H1 (cell line): ENCODE measurements at regions not wholly inside any gene's neighbourhood (a gene's known extent, or its start where the extent isn't known, plus 50 kb on each side); places are given as distances from the start of the nearest gene placed in this dataset.

Experiments used
- CTCF ChIP-seq, 3 experiments: IDR thresholded peaks; 1 replicate in 2 of 3; 2 replicates in 1 of 3; pipeline versions ENCODE4 v1.5.1 to v1.6.1; 2011; ENCODE audit warnings: low read length in 3 of 3, mild to moderate bottlenecking in 3 of 3, inconsistent platforms in 2 of 3, low read depth in 1 of 3, moderate library complexity in 1 of 3; ENCODE audit not compliant: insufficient read depth in 1 of 3; ENCODE audit errors: control extremely low read depth in 1 of 3
- POLR2A ChIP-seq, 2 experiments: IDR thresholded peaks; 1 replicate in 1 of 2; 2 replicates in 1 of 2; pipeline ENCODE4 v1.6.1; 2011; ENCODE audit warnings: low read depth in 2 of 2, low read length in 2 of 2, mild to moderate bottlenecking in 2 of 2; ENCODE audit errors: control extremely low read depth in 1 of 2
- SIN3A ChIP-seq, 2 experiments: IDR thresholded peaks in 1 of 2; conservative IDR thresholded peaks in 1 of 2; 2 replicates each; pipeline ENCODE4 v1.6.1; 2011 to 2012; ENCODE audit warnings: low read length in 2 of 2, improper control_type of control experiment in 1 of 2, low read depth in 1 of 2, mild to moderate bottlenecking in 1 of 2
- SP1 ChIP-seq: IDR thresholded peaks from 2 replicates; pipeline ENCODE4 v1.6.1; 2011; ENCODE audit warnings: low read depth, low read length

DNA sequence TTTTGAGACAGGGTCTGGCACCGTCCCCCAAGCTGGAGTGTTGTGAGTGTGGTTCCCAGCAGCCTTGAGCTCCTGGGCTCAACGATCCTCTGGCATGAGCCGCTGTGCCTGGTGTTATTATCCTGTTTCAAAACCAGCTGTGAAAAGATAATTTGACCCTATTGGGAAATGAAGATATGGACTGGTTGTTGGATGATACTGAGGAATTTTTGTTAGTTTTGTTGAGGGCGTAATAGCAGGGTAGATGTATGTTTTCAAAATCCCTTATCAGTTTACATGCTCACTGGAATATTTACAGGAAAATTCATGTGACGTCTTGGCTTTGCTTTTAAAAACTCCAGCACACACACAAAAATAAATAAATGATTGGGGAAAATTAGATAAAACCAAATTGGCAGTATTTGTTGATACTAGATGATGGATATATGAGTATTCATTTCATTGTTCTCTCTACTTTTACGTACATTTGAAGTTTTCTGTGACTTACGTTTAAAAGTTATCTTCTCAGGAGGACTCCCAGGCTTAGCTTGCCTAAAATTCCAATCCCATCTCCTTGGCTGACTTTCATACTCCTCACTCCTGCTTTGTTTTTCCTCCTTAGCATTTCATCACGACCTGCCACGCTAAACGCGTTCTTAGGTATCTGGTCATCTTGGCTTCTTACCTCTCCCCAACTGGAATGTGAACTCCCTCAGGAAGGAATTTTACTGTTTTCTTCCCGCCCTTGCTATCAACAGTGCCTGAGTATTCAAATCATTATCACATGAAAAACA lies 56.8 kb upstream of the TFRC start:
- no peak for TF ChIP-seq POLR2A (IDR thresholded peaks at IDR 0.05; ENCODE audit: control extremely low read depth in 1 of 2, low read depth in 2 of 2, low read length in 2 of 2)
- TF ChIP-seq SIN3A (conservative IDR thresholded peaks at IDR 0.05 in 1 of 2, IDR thresholded peaks at IDR 0.05 in 1 of 2; ENCODE audit: low read depth in 1 of 2, low read length in 2 of 2) = no peak
- no peak for TF ChIP-seq CTCF (IDR thresholded peaks at IDR 0.05; ENCODE audit: control extremely low read depth in 1 of 3, insufficient read depth in 1 of 3, low read depth in 1 of 3, low read length in 3 of 3)
- TF ChIP-seq SP1 = no peak
